Mesodermal cell (in vitro differentiated cells): ENCODE measurements at regions not wholly inside any gene's neighbourhood (a gene's known extent, or its start where the extent isn't known, plus 50 kb on each side); places are given as distances from the start of the nearest gene placed in this dataset.

Source experiments
- H3K27ac ChIP-seq: 2 replicates; pipeline ENCODE4 v1.7.0; 2013; ENCODE audit warnings: mild to moderate bottlenecking, low read depth, low read length, moderate library complexity; ENCODE audit not compliant: severe bottlenecking
- H3K36me3 ChIP-seq: 2 replicates; pipeline ENCODE4 v1.7.1; 2013; ENCODE audit warnings: mild to moderate bottlenecking, low read length, moderate library complexity; ENCODE audit not compliant: control insufficient read depth, insufficient read depth
- H3K4me1 ChIP-seq: one replicate; pipeline ENCODE4 v1.7.1; 2013; ENCODE audit warnings: mild to moderate bottlenecking, low read length; ENCODE audit not compliant: insufficient read depth, control insufficient read depth, poor library complexity, severe bottlenecking
- H3K4me3 ChIP-seq: 2 replicates; pipeline ENCODE4 v1.7.0; 2013; ENCODE audit warnings: low read length, control low read depth, mild to moderate bottlenecking; ENCODE audit not compliant: insufficient read depth, poor library complexity, severe bottlenecking; ENCODE audit errors: extremely low read depth
- H3K9me3 ChIP-seq: 2 replicates; pipeline ENCODE4 v1.7.1; 2013; ENCODE audit warnings: mild to moderate bottlenecking, low read length, moderate library complexity; ENCODE audit not compliant: control insufficient read depth
- WGBS, 2 experiments: methylation state at CpG; one replicate each; pipeline ENCODE4 v1.1.5; 2013; ENCODE audit warnings: missing lambda C conversion rate in 2 of 2; ENCODE audit not compliant: insufficient coverage in 2 of 2; 5-methylcytosine and 5-hydroxymethylcytosine counted together

- Histone ChIP-seq H3K9me3 (peaks cover 3% of the 10 kb centered on the region), H3K36me3 (no peaks in the 10 kb centered on the region), H3K4me1 (peaks cover 12% of the 10 kb centered on the region), H3K4me3 (no peak overlapping the region), H3K27ac (no peak overlapping the region)
- 95 to 99% methylated on average over 8 of the region's 10 CpGs for WGBS, 2 experiments
These were observed 73.6 kb downstream of the COPS8 start for GRCh38 chr2:237159006-237159911.

DNA sequence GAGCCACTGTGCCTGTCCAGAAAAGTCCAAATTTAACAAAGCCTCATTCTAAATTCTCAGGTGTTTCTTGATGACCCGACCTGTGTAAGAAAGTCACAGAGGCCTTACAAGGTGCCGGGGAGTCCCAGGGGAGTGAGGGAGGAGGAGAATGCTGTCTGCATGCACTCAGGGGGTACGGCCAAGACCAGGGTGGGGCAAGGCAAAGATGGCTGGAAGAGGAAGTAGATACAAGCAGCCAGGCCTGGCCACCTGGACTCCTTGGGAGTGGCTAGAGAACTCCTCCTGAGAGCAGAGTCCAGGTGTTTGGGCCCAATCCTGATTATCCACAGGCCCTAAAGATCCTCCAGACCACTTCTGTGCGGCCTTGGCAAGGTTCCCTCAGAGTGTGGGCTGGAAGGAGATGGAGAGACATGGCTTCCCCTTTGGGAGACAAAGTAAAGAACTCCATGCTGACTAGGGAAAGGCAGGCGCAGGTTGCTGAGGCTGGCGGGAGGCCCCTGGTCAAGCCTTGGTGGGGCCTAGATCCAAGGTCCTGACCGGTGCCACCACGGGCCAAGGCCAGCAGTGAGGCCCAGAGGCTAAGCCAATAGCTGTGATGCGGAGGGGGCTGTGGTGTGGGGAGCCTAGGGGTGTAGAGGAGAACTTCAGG lies 74.7 kb downstream of the COPS8 start:
- no peak overlapping the region for H3K4me3 ChIP-seq
- 87 to 98% methylated on average over 8 of the region's 9 CpGs for WGBS, 2 experiments
- H3K4me1 ChIP-seq = peaks cover 12% of the 10 kb centered on the region
- H3K36me3 ChIP-seq = no peaks in the 10 kb centered on the region
- H3K27ac ChIP-seq = no peak overlapping the region
- peaks cover 3% of the 10 kb centered on the region for H3K9me3 ChIP-seq

DNA sequence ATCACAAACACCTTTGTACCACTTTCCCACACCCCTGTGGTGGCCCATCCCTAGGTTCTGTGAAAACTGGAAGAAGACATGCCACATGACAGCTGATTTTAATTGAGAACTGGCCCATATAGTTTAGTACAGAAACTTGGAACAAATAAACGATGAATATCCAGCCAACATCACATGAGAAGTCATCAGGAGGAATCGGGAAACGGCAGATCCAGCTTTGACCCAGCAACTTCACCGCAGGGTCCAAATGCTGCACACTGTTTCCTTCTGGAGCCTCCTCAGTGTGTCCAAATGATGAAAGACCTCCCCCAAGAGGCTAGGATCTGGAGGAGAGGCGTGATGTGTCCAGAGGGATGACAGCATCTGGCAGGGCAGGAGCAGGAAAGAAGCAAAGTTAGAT lies 75.5 kb downstream of the COPS8 start:
- Histone ChIP-seq H3K36me3 (no peaks in the 10 kb centered on the region), H3K27ac (no peak overlapping the region), H3K9me3 (peaks cover 3% of the 10 kb centered on the region), H3K4me3 (no peak overlapping the region), H3K4me1 (peaks cover 8% of the 10 kb centered on the region)
- WGBS, 2 experiments = 96 to 98% methylated on average over 5 of the region's 5 CpGs

- WGBS, 2 experiments = 94% methylated on average over 2 of the region's 5 CpGs; no CpG with 5 or more reads in 1 of the 2 experiments
- Histone ChIP-seq H3K4me1 (no peaks in the 10 kb centered on the region), H3K4me3 (no peak overlapping the region), H3K27ac (no peak overlapping the region), H3K9me3 (peaks cover 3% of the 10 kb centered on the region), H3K36me3 (no peaks in the 10 kb centered on the region)
These were observed 77.3 kb downstream of the COPS8 start for GRCh38 chr2:237162959-237163358.

GRCh38 chr2:237164474-237165042 lies 78.9 kb downstream of the COPS8 start:
- no peaks in the 10 kb centered on the region for H3K4me1 ChIP-seq
- H3K9me3 ChIP-seq = peaks cover 11% of the 10 kb centered on the region
- H3K4me3 ChIP-seq = no peak overlapping the region
- H3K36me3 ChIP-seq = no peaks in the 10 kb centered on the region
- no peak overlapping the region for H3K27ac ChIP-seq
- 98 to 100% methylated on average over 3 to 5 of the region's 10 CpGs for WGBS, 2 experiments

DNA sequence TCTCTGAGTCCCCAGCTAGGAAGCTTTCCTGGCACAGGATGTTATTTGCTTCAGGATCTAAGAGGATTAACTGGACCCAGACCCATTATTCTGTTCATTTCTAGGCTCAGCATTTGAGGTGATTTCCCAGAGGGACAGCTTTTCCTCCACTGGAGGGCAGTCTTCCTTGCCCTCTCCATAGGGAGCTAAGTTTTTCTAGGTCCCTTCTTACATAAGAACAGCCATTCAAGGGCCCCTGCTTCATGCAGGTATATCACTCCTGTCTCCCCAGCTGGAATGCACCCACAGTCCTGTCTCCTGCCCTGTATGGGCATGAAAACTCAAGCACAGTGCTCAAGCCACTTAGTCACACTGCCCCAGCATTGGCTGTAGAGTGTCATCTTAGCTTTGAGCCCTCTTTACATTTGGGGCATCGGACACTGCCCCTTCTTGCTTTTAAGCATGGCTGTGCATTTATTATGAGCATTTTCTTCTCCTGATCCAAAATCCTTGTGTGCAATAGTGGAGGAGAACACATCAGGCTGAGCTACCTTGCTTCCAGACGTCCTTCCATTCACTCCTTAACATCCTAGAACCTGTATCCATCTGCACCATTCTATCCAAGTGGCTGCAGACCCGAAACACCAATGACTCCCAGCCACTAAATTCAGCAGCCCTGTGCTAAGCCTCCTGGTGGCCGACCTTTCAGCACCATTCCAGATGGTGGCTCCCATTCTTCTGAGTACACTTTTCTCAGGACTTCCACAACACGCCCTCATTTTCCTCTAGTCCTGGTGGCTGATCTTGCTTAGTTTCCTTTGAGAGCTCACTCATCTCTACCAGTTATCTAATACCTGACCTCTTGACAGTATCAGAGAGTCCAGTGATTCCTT lies 80.0 kb downstream of the COPS8 start:
- Histone ChIP-seq H3K9me3 (peaks cover 8% of the 10 kb centered on the region), H3K4me3 (no peak overlapping the region), H3K4me1 (no peaks in the 10 kb centered on the region), H3K27ac (no peak overlapping the region), H3K36me3 (no peaks in the 10 kb centered on the region)
- WGBS, 2 experiments = 79 to 84% methylated on average over 4 to 5 of the region's 5 CpGs

- Histone ChIP-seq H3K4me3 (no peak overlapping the region), H3K27ac (no peak overlapping the region), H3K4me1 (peaks cover 12% of the 10 kb centered on the region), H3K36me3 (no peaks in the 10 kb centered on the region), H3K9me3 (peaks cover 8% of the 10 kb centered on the region)
- WGBS, 2 experiments = 81 to 92% methylated on average over 2 to 4 of the region's 4 CpGs
These were observed 81.3 kb downstream of the COPS8 start for GRCh38 chr2:237167038-237167437.

DNA sequence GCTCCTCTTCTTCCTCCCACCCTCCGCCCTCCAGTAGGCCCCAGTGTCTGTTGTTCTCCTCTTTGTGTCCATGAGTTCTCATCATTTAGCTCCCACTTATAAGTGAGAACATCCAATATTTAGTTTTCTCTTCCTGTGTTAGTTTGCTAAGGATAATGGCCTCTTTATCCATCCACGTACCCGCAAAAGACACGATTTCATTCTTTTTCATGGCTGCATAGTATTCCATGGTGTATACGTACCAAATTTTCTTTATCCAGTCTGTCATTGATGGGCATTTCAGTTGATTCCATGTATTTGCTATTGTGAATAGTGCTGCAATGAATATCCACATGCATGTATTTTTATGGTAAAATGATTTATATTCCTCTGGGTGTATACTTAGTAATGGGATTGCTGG lies 82.2 kb downstream of the COPS8 start:
- Histone ChIP-seq H3K36me3 (no peaks in the 10 kb centered on the region), H3K4me1 (peaks cover 15% of the 10 kb centered on the region), H3K4me3 (no peak overlapping the region), H3K27ac (no peak overlapping the region), H3K9me3 (peaks cover 8% of the 10 kb centered on the region)
- 92 to 100% methylated on average over 2 to 4 of the region's 5 CpGs for WGBS, 2 experiments

GRCh38 chr2:237170020-237170419 lies 84.3 kb downstream of the COPS8 start:
- no CpG with 5 or more reads among the region's 1 CpG for WGBS, 2 experiments
- peaks cover 14% of the 10 kb centered on the region for H3K9me3 ChIP-seq
- no peaks in the 10 kb centered on the region for H3K36me3 ChIP-seq
- no peak overlapping the region for H3K27ac ChIP-seq
- H3K4me1 ChIP-seq = peaks cover 15% of the 10 kb centered on the region
- no peak overlapping the region for H3K4me3 ChIP-seq

DNA sequence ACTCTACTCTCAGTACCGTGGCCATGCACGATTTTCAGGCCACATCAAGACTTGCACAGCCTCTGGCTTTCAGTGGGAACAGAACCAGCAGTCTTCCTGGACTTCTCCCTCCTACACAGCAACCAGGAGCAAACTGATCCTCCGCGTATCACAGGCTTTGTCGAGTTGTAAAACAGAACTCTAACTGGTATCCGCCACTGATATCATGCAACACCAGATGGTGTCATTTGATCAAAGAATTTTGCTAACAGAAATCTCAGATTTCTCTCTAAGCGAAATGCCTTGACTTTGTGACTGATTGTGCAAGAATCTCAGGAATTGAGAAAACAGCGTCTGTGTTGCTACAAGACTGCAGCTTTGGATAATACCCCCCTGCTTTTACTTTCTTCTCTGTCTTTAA lies 85.7 kb downstream of the COPS8 start:
- 47 to 69% methylated on average over 5 to 8 of the region's 8 CpGs for WGBS, 2 experiments
- peaks cover 15% of the 10 kb centered on the region for H3K4me1 ChIP-seq
- H3K4me3 ChIP-seq = no peak overlapping the region
- peak overlapping the region; percentile 84 for H3K27ac ChIP-seq
- no peaks in the 10 kb centered on the region for H3K36me3 ChIP-seq
- peaks cover 14% of the 10 kb centered on the region for H3K9me3 ChIP-seq
